GM12874 (cell line): ENCODE measurements at regions not wholly inside any gene's neighbourhood (a gene's known extent, or its start where the extent isn't known, plus 50 kb on each side); places are given as distances from the start of the nearest gene placed in this dataset.

ENCODE experiments used
- TF ChIP-seq, protein P1 (sequence below): IDR thresholded peaks from 2 replicates; pipeline ENCODE4 v1.5.1; 2011; ENCODE audit warnings: low read depth, mild to moderate bottlenecking, control low read depth, low read length, moderate library complexity; ENCODE audit not compliant: insufficient read depth

DNA sequence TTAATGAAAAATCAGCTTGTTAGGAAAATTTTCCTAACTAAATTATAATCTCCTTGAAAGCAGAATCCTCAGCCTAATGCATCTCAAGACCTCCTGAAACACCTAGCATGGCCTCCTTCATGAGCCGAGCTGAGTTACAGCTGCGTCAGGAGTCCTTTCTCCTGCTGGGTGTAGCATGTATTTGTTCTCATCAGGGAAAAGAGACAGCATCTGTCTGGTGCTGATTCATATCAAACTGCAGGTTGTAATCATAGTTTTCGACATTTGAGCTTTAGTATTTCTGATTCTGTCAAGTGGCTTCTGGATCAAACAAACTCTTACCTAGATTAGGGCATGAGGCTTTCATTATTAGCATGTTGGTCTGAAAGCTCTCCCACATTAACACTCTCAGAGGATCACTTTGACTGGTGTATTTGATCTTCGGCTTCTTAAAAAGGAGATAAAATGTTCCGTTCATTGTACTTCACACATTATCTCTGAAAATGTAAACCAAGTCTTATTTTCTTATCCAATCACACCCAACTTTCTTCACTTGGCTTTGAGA, 140.1 kb upstream of the FRG1 start:
- TF ChIP-seq, protein P1, sequence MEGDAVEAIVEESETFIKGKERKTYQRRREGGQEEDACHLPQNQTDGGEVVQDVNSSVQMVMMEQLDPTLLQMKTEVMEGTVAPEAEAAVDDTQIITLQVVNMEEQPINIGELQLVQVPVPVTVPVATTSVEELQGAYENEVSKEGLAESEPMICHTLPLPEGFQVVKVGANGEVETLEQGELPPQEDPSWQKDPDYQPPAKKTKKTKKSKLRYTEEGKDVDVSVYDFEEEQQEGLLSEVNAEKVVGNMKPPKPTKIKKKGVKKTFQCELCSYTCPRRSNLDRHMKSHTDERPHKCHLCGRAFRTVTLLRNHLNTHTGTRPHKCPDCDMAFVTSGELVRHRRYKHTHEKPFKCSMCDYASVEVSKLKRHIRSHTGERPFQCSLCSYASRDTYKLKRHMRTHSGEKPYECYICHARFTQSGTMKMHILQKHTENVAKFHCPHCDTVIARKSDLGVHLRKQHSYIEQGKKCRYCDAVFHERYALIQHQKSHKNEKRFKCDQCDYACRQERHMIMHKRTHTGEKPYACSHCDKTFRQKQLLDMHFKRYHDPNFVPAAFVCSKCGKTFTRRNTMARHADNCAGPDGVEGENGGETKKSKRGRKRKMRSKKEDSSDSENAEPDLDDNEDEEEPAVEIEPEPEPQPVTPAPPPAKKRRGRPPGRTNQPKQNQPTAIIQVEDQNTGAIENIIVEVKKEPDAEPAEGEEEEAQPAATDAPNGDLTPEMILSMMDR = no peak

GRCh38 chr4:189802884-189803283, 137.8 kb upstream of the FRG1 start:
- TF ChIP-seq, protein P1 = no peak

- TF ChIP-seq, protein P1 = no peak
Measured at GRCh38 chr4:189804894-189805293, 135.8 kb upstream of the FRG1 start.

- TF ChIP-seq, protein P1 = no peak
Measured at GRCh38 chr4:189806506-189806905, 134.2 kb upstream of the FRG1 start.

DNA sequence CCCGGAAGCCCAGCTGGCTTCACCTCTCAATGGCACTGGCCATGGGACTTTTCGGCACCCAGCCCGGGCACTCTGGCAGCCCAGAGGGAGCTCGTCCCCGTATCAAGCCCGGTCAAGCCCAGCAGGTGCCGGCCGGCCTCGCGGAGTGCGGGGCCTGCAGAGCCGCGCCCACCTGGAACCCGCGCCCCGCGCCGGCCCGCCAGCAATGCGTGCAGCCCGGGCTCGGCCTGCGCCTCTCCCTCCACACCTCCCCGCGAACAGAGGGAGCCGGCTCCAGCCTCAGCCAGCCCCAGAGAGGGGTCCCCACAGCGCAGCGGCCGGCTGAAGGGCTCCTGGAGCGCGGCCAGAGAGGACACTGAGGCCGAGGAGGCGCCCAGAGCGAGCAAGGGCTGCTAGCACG, 133.6 kb upstream of the FRG1 start:
- TF ChIP-seq, protein P1 = no peak

- TF ChIP-seq, protein P1 = no peak
Measured at GRCh38 chr4:189809241-189809735, 131.4 kb upstream of the FRG1 start.

DNA sequence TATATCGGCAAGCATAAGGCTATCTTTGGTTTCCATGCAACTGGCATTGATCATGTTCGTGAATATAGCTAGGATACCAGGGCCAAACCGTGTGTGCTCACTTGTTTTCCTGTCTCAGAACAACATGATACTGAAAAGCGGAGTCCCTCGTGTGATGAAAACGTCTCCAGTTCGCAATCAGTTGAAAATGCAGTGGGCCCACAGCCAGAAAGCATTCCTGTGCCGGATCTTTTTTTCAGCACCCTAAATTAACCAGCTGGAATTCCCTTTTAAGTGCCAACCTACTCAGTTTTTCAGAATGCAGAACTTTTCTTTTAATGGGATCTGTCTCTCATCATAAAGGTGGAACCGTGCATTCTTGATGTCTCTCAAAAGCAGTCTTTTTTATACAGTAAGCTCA, 130.8 kb upstream of the FRG1 start:
- TF ChIP-seq, protein P1 = no peak
